ENCODE measurements at regions not wholly inside any gene's neighbourhood (a gene's known extent, or its start where the extent isn't known, plus 50 kb on each side); places are given as distances from the start of the nearest gene placed in this dataset.

GRCh38 chr21:19830446-19830845 lies 1167.8 kb upstream of the NCAM2 start:
- no peak for TF ChIP-seq EZH2 (optimal IDR thresholded peaks at IDR 0.05; ENCODE audit: low read depth, low read length)
- TF ChIP-seq CTCF (IDR thresholded peaks at IDR 0.05; ENCODE audit: low read length), result no peak

Measured in MM.1S (cell line).